Activated T-cell treated with anti-CD3 and anti-CD28 coated beads, Interleukin-2, amount 50 U/mL, for 72 hours (primary cell): ENCODE measurements at regions not wholly inside any gene's neighbourhood (a gene's known extent, or its start where the extent isn't known, plus 50 kb on each side); places are given as distances from the start of the nearest gene placed in this dataset.

Experiments used
- ATAC-seq, 2 donors: fragments of 150-1000 bp; cut with Tn5 transposase; replicated peaks in 1 of 2; 2 replicates each; pipeline ENCODE4 v1.10.0; 2021; ENCODE audit warnings: moderate library complexity in 2 of 2, mild to moderate bottlenecking in 1 of 2
- DNase-seq, 2 donors: peaks; one replicate each; pipeline ENCODE4 v3.0.0; 2021 to 2022; ENCODE audit warnings: mixed read lengths in 1 of 2
- H3K27ac Mint-ChIP-seq: one replicate; pipeline ENCODE4 v1.8.0; 2022; ENCODE audit warnings: mild to moderate bottlenecking, moderate library complexity, mixed read lengths
- H3K27me3 Mint-ChIP-seq: one replicate; pipeline ENCODE4 v1.8.0; 2022; ENCODE audit warnings: low read depth, mixed read lengths
- H3K36me3 Mint-ChIP-seq, 2 donors: one replicate each; pipeline ENCODE4 v1.8.0; 2022; ENCODE audit warnings: mixed read lengths in 2 of 2, mild to moderate bottlenecking in 1 of 2; ENCODE audit not compliant: insufficient read depth in 2 of 2
- H3K4me1 Mint-ChIP-seq: one replicate; pipeline ENCODE4 v1.8.0; 2022; ENCODE audit warnings: low read depth, mixed read lengths
- H3K4me3 Mint-ChIP-seq, 2 donors: one replicate each; pipeline ENCODE4 v1.8.0; 2022; ENCODE audit warnings: mild to moderate bottlenecking in 2 of 2, mixed read lengths in 2 of 2, moderate library complexity in 2 of 2
- H3K9me3 Mint-ChIP-seq, 2 donors: one replicate each; pipeline ENCODE4 v1.8.0; 2022; ENCODE audit warnings: mixed read lengths in 2 of 2

- H3K4me3 Mint-ChIP-seq, result no peak overlapping the region
- H3K9me3 Mint-ChIP-seq, result peaks cover 4 to 11% of the 10 kb centered on the region in 2 donors
- no peaks in the 10 kb centered on the region for H3K27me3 Mint-ChIP-seq
- H3K36me3 Mint-ChIP-seq, result no peaks in the 10 kb centered on the region
- H3K4me1 Mint-ChIP-seq, result no peaks in the 10 kb centered on the region
- DNase-seq, result no peak
- ATAC-seq, result no peak
- no peak overlapping the region for H3K27ac Mint-ChIP-seq
These were observed 892.1 kb downstream of the TLE1 start for GRCh38 chr9:80797101-80797829.

- Mint-ChIP-seq H3K4me3 (no peak overlapping the region), H3K27ac (no peak overlapping the region), H3K27me3 (no peaks in the 10 kb centered on the region), H3K36me3 (no peaks in the 10 kb centered on the region), H3K9me3 (peaks cover 4 to 11% of the 10 kb centered on the region in 2 donors), H3K4me1 (no peaks in the 10 kb centered on the region)
- ATAC-seq, result no peak
- DNase-seq, result no peak
These were observed 892.7 kb downstream of the TLE1 start for GRCh38 chr9:80796632-80797031.

- DNase-seq (no peak), ATAC-seq (no peak)
- Mint-ChIP-seq H3K4me1 (no peaks in the 10 kb centered on the region), H3K27ac (no peak overlapping the region), H3K4me3 (no peak overlapping the region), H3K27me3 (no peaks in the 10 kb centered on the region), H3K9me3 (peaks cover 0 to 9% of the 10 kb centered on the region in 2 donors), H3K36me3 (no peaks in the 10 kb centered on the region)
These were observed 895.1 kb downstream of the TLE1 start for GRCh38 chr9:80794197-80794596.

GRCh38 chr9:80793706-80794105 lies 895.6 kb downstream of the TLE1 start:
- ATAC-seq (no peak), DNase-seq (no peak)
- peaks cover 0 to 9% of the 10 kb centered on the region in 2 donors for H3K9me3 Mint-ChIP-seq
- H3K4me1 Mint-ChIP-seq, result no peaks in the 10 kb centered on the region
- H3K27ac Mint-ChIP-seq, result no peak overlapping the region
- H3K36me3 Mint-ChIP-seq, result no peaks in the 10 kb centered on the region
- no peak overlapping the region for H3K4me3 Mint-ChIP-seq
- no peaks in the 10 kb centered on the region for H3K27me3 Mint-ChIP-seq

GRCh38 chr9:80792726-80793125 lies 896.6 kb downstream of the TLE1 start:
- Mint-ChIP-seq H3K4me3 (no peak overlapping the region), H3K27me3 (no peaks in the 10 kb centered on the region), H3K9me3 (peaks cover 0 to 9% of the 10 kb centered on the region in 2 donors), H3K36me3 (no peaks in the 10 kb centered on the region), H3K4me1 (no peaks in the 10 kb centered on the region), H3K27ac (no peak overlapping the region)
- no peak for DNase-seq
- ATAC-seq, result no peak

- DNase-seq (no peak), ATAC-seq (no peak)
- H3K4me1 Mint-ChIP-seq, result no peaks in the 10 kb centered on the region
- no peak overlapping the region for H3K27ac Mint-ChIP-seq
- H3K36me3 Mint-ChIP-seq, result no peaks in the 10 kb centered on the region
- no peaks in the 10 kb centered on the region for H3K27me3 Mint-ChIP-seq
- peaks cover 0 to 9% of the 10 kb centered on the region in 2 donors for H3K9me3 Mint-ChIP-seq
- H3K4me3 Mint-ChIP-seq, result no peak overlapping the region
These were observed 897.5 kb downstream of the TLE1 start for GRCh38 chr9:80791836-80792235.

GRCh38 chr9:80790764-80791163 lies 898.6 kb downstream of the TLE1 start:
- Mint-ChIP-seq H3K9me3 (peaks cover 0 to 4% of the 10 kb centered on the region in 2 donors), H3K4me1 (no peaks in the 10 kb centered on the region), H3K36me3 (no peaks in the 10 kb centered on the region), H3K27ac (no peak overlapping the region), H3K4me3 (no peak overlapping the region), H3K27me3 (no peaks in the 10 kb centered on the region)
- ATAC-seq (no peak), DNase-seq (no peak)

- Mint-ChIP-seq H3K9me3 (peaks cover 0 to 2% of the 10 kb centered on the region in 2 donors), H3K27me3 (no peaks in the 10 kb centered on the region), H3K4me1 (no peaks in the 10 kb centered on the region), H3K4me3 (no peak overlapping the region), H3K36me3 (no peaks in the 10 kb centered on the region), H3K27ac (no peak overlapping the region)
- no peak for DNase-seq
- no peak for ATAC-seq
These were observed 899.5 kb downstream of the TLE1 start for GRCh38 chr9:80789831-80790230.

- Mint-ChIP-seq H3K27me3 (no peaks in the 10 kb centered on the region), H3K4me3 (no peak overlapping the region), H3K27ac (no peak overlapping the region), H3K36me3 (no peaks in the 10 kb centered on the region), H3K4me1 (no peaks in the 10 kb centered on the region), H3K9me3 (peaks cover 0 to 6% of the 10 kb centered on the region in 2 donors)
- DNase-seq (no peak), ATAC-seq (no peak)
These were observed 901.7 kb downstream of the TLE1 start for GRCh38 chr9:80787636-80788035.

- ATAC-seq (no peak), DNase-seq (no peak)
- Mint-ChIP-seq H3K36me3 (no peaks in the 10 kb centered on the region), H3K27me3 (no peaks in the 10 kb centered on the region), H3K27ac (no peak overlapping the region), H3K4me1 (no peaks in the 10 kb centered on the region), H3K9me3 (peaks cover 0 to 4% of the 10 kb centered on the region in 2 donors), H3K4me3 (no peak overlapping the region)
These were observed 904.7 kb downstream of the TLE1 start for GRCh38 chr9:80784647-80785046.

- Mint-ChIP-seq H3K4me3 (no peak overlapping the region), H3K27me3 (no peaks in the 10 kb centered on the region), H3K9me3 (peaks cover 3 to 6% of the 10 kb centered on the region in 2 donors), H3K36me3 (no peaks in the 10 kb centered on the region), H3K27ac (no peak overlapping the region), H3K4me1 (no peaks in the 10 kb centered on the region)
- ATAC-seq (no peak), DNase-seq (no peak)
These were observed 913.4 kb downstream of the TLE1 start for GRCh38 chr9:80775971-80776370.

- no peak for ATAC-seq
- Mint-ChIP-seq H3K27me3 (no peaks in the 10 kb centered on the region), H3K9me3 (peaks cover 3 to 6% of the 10 kb centered on the region in 2 donors), H3K4me3 (no peak overlapping the region), H3K4me1 (no peaks in the 10 kb centered on the region), H3K36me3 (no peaks in the 10 kb centered on the region), H3K27ac (no peak overlapping the region)
- DNase-seq, result no peak
These were observed 913.8 kb downstream of the TLE1 start for GRCh38 chr9:80775530-80775929.

- ATAC-seq (no peak), DNase-seq (no peak)
- Mint-ChIP-seq H3K27ac (no peak overlapping the region), H3K36me3 (no peaks in the 10 kb centered on the region), H3K4me1 (no peaks in the 10 kb centered on the region), H3K4me3 (no peak overlapping the region), H3K9me3 (peaks cover 0 to 2% of the 10 kb centered on the region in 2 donors), H3K27me3 (no peaks in the 10 kb centered on the region)
These were observed 917.6 kb downstream of the TLE1 start for GRCh38 chr9:80771555-80772347.
